ENCODE measurements at regions not wholly inside any gene's neighbourhood (a gene's known extent, or its start where the extent isn't known, plus 50 kb on each side); places are given as distances from the start of the nearest gene placed in this dataset.

- TF ChIP-seq CTCF (IDR thresholded peaks at IDR 0.05): no peak
- no peak for TF ChIP-seq EP300 (IDR thresholded peaks at IDR 0.05)
These were observed 111.9 kb downstream of the MTRR start for GRCh38 chr5:7980881-7981280.
